Chondrocyte (in vitro differentiated cells): ENCODE measurements at regions not wholly inside any gene's neighbourhood (a gene's known extent, or its start where the extent isn't known, plus 50 kb on each side); places are given as distances from the start of the nearest gene placed in this dataset.

Source experiments
- DNase-seq: peaks from one replicate; pipeline ENCODE4 v3.0.0; 2021; ENCODE audit warnings: mixed read lengths, low spot score
- H3K27ac Mint-ChIP-seq: one replicate; pipeline ENCODE4 v1.8.0; 2021; ENCODE audit warnings: mild to moderate bottlenecking, moderate library complexity, mixed read lengths; ENCODE audit not compliant: unreplicated experiment
- H3K27me3 Mint-ChIP-seq: 2 replicates; pipeline ENCODE4 v1.8.0; 2021; ENCODE audit warnings: low read depth, mixed read lengths
- H3K36me3 Mint-ChIP-seq: 2 replicates; pipeline ENCODE4 v1.8.0; 2021; ENCODE audit warnings: low read depth, mixed read lengths
- H3K4me1 Mint-ChIP-seq: 2 replicates; pipeline ENCODE4 v1.8.0; 2021; ENCODE audit warnings: low read depth, mild to moderate bottlenecking, mixed read lengths
- H3K4me3 Mint-ChIP-seq: one replicate; pipeline ENCODE4 v1.8.0; 2021; ENCODE audit warnings: mild to moderate bottlenecking, moderate library complexity, mixed read lengths; ENCODE audit not compliant: unreplicated experiment
- H3K9me3 Mint-ChIP-seq: 2 replicates; pipeline ENCODE4 v1.8.0; 2021; ENCODE audit warnings: low read depth, mixed read lengths
- TF ChIP-seq, protein P1 (sequence below): fragments of 200-600 bp; sonication (generic); IDR thresholded peaks from 2 replicates; pipeline ENCODE4 v1.5.0; 2021; ENCODE audit warnings: antibody characterized with exemption, mild to moderate bottlenecking, moderate library complexity

DNA sequence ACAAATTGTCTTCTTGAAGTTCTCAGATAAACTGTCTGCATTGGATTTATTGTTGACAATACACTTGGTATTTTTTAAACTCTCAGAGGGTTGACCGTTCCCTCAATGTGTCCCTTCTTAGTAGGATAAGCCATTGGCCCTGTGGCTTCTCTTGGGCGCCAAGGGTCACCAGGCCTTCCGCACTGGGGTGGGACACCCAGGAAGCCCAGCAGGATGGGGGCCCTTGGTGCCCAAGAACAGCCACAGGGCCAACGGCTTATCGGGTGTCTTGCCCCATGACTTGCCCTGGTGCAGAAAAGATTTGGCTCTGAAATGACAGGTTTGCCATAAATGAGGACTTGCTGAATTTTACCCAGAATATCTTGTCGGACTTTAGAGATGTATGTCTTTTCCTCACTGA lies 375.0 kb downstream of the IRX2 start:
- DNase-seq = no peak
- Mint-ChIP-seq H3K36me3 (no peaks in the 10 kb centered on the region), H3K27me3 (no peaks in the 10 kb centered on the region), H3K9me3 (peaks cover 29% of the 10 kb centered on the region), H3K4me1 (no peaks in the 10 kb centered on the region), H3K27ac (no peak overlapping the region), H3K4me3 (no peak overlapping the region)
- TF ChIP-seq, protein P1, sequence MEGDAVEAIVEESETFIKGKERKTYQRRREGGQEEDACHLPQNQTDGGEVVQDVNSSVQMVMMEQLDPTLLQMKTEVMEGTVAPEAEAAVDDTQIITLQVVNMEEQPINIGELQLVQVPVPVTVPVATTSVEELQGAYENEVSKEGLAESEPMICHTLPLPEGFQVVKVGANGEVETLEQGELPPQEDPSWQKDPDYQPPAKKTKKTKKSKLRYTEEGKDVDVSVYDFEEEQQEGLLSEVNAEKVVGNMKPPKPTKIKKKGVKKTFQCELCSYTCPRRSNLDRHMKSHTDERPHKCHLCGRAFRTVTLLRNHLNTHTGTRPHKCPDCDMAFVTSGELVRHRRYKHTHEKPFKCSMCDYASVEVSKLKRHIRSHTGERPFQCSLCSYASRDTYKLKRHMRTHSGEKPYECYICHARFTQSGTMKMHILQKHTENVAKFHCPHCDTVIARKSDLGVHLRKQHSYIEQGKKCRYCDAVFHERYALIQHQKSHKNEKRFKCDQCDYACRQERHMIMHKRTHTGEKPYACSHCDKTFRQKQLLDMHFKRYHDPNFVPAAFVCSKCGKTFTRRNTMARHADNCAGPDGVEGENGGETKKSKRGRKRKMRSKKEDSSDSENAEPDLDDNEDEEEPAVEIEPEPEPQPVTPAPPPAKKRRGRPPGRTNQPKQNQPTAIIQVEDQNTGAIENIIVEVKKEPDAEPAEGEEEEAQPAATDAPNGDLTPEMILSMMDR = no peak

DNA sequence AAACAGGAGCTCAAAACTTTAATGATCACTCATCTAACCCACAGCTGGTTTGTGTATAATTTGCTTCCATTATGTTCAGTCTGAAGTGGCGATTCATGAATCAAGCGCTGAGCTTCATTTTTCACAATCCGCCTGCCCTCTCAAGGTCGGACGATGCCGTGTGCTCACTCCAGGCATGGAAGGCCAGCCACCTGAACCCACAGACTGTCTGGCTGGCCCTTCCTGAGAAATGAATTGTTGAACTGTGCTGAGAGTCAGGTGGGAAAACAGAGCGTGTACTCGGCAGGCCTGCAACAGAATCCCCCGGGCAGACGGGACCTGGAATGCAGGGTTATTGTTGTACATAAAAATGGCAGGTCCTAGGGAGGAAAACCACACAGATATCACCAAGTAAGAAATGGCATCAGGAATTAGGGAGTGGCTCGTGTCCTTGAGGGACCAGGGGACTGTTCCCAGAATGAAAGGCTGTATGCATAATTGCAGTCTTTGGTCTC lies 375.7 kb downstream of the IRX2 start:
- H3K27ac Mint-ChIP-seq = no peak overlapping the region
- DNase-seq = no peak
- TF ChIP-seq, protein P1 = no peak
- no peaks in the 10 kb centered on the region for H3K4me1 Mint-ChIP-seq
- H3K4me3 Mint-ChIP-seq = no peak overlapping the region
- H3K36me3 Mint-ChIP-seq = no peaks in the 10 kb centered on the region
- peaks cover 32% of the 10 kb centered on the region for H3K9me3 Mint-ChIP-seq
- H3K27me3 Mint-ChIP-seq = no peaks in the 10 kb centered on the region

DNA sequence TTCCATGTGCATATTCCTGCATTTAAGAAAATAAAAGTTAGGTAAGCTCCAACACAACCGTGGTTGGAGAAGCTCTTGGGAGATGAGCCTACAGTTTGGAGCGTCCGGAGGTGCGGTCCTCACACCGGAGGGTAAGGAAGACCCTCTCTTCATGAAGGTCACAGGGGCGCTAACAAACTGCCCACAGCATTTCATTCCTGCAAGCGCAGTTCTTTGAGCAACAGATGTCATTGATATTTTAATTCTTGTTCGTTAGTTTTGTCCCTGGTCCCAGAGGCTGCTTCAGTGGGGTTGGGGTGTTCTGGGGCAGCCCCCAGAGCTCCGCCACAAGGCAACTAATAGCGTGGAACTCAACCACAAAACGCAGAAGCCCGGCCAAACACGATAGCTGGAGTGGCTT lies 376.2 kb downstream of the IRX2 start:
- Mint-ChIP-seq H3K9me3 (peaks cover 27% of the 10 kb centered on the region), H3K4me1 (no peaks in the 10 kb centered on the region), H3K27ac (no peak overlapping the region), H3K27me3 (no peaks in the 10 kb centered on the region), H3K36me3 (no peaks in the 10 kb centered on the region), H3K4me3 (no peak overlapping the region)
- TF ChIP-seq, protein P1 = no peak
- DNase-seq = no peak

DNA sequence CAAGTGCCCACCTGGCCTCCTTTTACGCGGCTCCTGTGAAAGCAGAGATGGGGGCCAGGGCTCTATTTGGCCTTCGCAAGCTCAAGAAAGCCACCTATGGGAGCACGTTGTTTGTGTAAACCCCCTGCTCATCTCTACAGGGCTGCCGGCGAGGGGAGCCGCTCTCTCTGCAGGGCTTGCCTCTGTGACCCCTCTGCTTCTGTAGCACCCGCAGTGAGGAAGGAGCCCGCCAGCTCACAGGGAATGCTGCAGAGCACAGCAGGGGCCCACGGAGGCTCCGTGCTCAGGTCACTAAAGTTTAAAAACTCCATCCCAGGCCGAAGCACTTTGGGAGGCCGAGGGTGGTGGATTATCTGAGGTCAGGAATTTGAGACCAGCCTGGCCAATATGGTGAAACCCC lies 376.8 kb downstream of the IRX2 start:
- Mint-ChIP-seq H3K9me3 (peaks cover 29% of the 10 kb centered on the region), H3K27me3 (no peaks in the 10 kb centered on the region), H3K36me3 (no peaks in the 10 kb centered on the region), H3K27ac (no peak overlapping the region), H3K4me1 (no peaks in the 10 kb centered on the region), H3K4me3 (no peak overlapping the region)
- no peak for DNase-seq
- TF ChIP-seq, protein P1 = no peak

DNA sequence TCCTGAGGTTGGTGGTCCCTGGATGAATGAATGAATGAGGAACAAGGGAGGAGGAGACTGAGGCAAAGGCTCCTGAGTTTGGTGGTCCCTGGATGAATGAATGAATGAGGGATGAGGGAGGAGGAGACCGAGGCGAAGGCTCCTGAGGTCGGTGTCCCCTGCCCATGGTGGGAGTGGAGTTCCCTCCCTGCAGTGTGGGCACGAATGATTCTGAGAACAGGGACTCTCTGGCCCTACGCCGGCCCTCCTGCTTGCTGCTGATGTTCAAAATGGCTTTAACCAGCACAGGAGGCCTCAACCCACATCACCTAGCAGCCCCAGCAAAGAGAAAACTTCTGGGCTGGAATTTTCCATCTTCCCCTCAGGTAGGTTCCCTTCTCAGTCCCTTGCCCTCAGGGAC lies 377.8 kb downstream of the IRX2 start:
- no peak for DNase-seq
- TF ChIP-seq, protein P1 = no peak
- Mint-ChIP-seq H3K9me3 (peaks cover 32% of the 10 kb centered on the region), H3K27ac (no peak overlapping the region), H3K27me3 (no peaks in the 10 kb centered on the region), H3K4me1 (no peaks in the 10 kb centered on the region), H3K4me3 (no peak overlapping the region), H3K36me3 (no peaks in the 10 kb centered on the region)
